HG02970 (cell line): ENCODE measurements at regions not wholly inside any gene's neighbourhood (a gene's known extent, or its start where the extent isn't known, plus 50 kb on each side); places are given as distances from the start of the nearest gene placed in this dataset.
"Not testable (repeated sequence)": the region's sequence is repeated elsewhere in the genome, so short reads cannot be mapped to it uniquely, and the experiment has no call there.

Source experiments
- ATAC-seq: cut with Tn5 transposase; IDR thresholded peaks from one replicate; pipeline ENCODE4 v1.9.1; 2021; ENCODE audit warnings: mild to moderate bottlenecking, moderate library complexity, moderate number of reproducible peaks; ENCODE audit not compliant: unreplicated experiment, low FRiP score

- not testable (repeated sequence) for ATAC-seq
Measured at GRCh38 chr12:125353002-125353401, 287.8 kb downstream of the AACS start.

GRCh38 chr12:125353871-125354270 lies 288.6 kb downstream of the AACS start:
- ATAC-seq = no peak

- ATAC-seq = no peak
Measured at GRCh38 chr12:125355614-125356013, 290.4 kb downstream of the AACS start.

GRCh38 chr12:125356111-125356510 lies 290.9 kb downstream of the AACS start:
- ATAC-seq = no peak

- no peak for ATAC-seq
Measured at GRCh38 chr12:125357561-125357960, 292.3 kb downstream of the AACS start.

- no peak for ATAC-seq
Measured at GRCh38 chr12:125360540-125360939, 295.3 kb downstream of the AACS start.

GRCh38 chr12:125371033-125371432 lies 305.8 kb downstream of the AACS start:
- no peak for ATAC-seq

GRCh38 chr12:125372085-125372484 lies 306.9 kb downstream of the AACS start:
- no peak for ATAC-seq

GRCh38 chr12:125373375-125373774 lies 308.1 kb downstream of the AACS start:
- ATAC-seq = no peak

- no peak for ATAC-seq
Measured at GRCh38 chr12:125376422-125376821, 311.2 kb downstream of the AACS start.

GRCh38 chr12:125377093-125377492 lies 311.9 kb downstream of the AACS start:
- no peak for ATAC-seq

GRCh38 chr12:125381373-125381772 lies 316.1 kb downstream of the AACS start:
- ATAC-seq = no peak

GRCh38 chr12:125382926-125383325 lies 317.7 kb downstream of the AACS start:
- no peak for ATAC-seq

- ATAC-seq = no peak
Measured at GRCh38 chr12:125386652-125387051, 321.4 kb downstream of the AACS start.

GRCh38 chr12:125387206-125387605 lies 322.0 kb downstream of the AACS start:
- no peak for ATAC-seq

GRCh38 chr12:125389061-125389697 lies 323.9 kb downstream of the AACS start:
- no peak for ATAC-seq

- ATAC-seq = no peak
Measured at GRCh38 chr12:125393569-125393968, 328.3 kb downstream of the AACS start.

- no peak for ATAC-seq
Measured at GRCh38 chr12:125395583-125396215, 330.5 kb downstream of the AACS start.

- no peak for ATAC-seq
Measured at GRCh38 chr12:125399489-125399888, 334.3 kb downstream of the AACS start.

- no peak for ATAC-seq
Measured at GRCh38 chr12:125402874-125403789, 337.9 kb downstream of the AACS start.

GRCh38 chr12:125403843-125404242 lies 338.6 kb downstream of the AACS start:
- no peak for ATAC-seq
